ENCODE measurements at regions not wholly inside any gene's neighbourhood (a gene's known extent, or its start where the extent isn't known, plus 50 kb on each side); places are given as distances from the start of the nearest gene placed in this dataset.

GRCh38 chr5:93208141-93208751 is 372.8 kb downstream of the NR2F1-AS1 start:
- DNase-seq (no peak), ATAC-seq (no peak)
- TF ChIP-seq, protein P1, sequence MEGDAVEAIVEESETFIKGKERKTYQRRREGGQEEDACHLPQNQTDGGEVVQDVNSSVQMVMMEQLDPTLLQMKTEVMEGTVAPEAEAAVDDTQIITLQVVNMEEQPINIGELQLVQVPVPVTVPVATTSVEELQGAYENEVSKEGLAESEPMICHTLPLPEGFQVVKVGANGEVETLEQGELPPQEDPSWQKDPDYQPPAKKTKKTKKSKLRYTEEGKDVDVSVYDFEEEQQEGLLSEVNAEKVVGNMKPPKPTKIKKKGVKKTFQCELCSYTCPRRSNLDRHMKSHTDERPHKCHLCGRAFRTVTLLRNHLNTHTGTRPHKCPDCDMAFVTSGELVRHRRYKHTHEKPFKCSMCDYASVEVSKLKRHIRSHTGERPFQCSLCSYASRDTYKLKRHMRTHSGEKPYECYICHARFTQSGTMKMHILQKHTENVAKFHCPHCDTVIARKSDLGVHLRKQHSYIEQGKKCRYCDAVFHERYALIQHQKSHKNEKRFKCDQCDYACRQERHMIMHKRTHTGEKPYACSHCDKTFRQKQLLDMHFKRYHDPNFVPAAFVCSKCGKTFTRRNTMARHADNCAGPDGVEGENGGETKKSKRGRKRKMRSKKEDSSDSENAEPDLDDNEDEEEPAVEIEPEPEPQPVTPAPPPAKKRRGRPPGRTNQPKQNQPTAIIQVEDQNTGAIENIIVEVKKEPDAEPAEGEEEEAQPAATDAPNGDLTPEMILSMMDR (IDR thresholded peaks at IDR 0.05) = no peak
- no peaks in the 10 kb centered on the region for H3K36me3 ChIP-seq (ENCODE audit: low read depth)
- H3K4me3 ChIP-seq = no peak overlapping the region
- peaks cover 2% of the 10 kb centered on the region for H3K9me3 ChIP-seq
- intact Hi-C loops (cut with DNase I, micrococcal nuclease) = no loop called here
- H3K4me1 ChIP-seq (ENCODE audit: low read depth) = no peaks in the 10 kb centered on the region

- ATAC-seq (no peak), DNase-seq (no peak)
- Histone ChIP-seq H3K4me3 (no peak overlapping the region), H3K9me3 (no peaks in the 10 kb centered on the region), H3K4me1 (ENCODE audit: low read depth) (no peaks in the 10 kb centered on the region), H3K36me3 (ENCODE audit: low read depth) (no peaks in the 10 kb centered on the region)
- intact Hi-C loops (cut with DNase I, micrococcal nuclease) = no loop called here
- TF ChIP-seq, protein P1 (IDR thresholded peaks at IDR 0.05) = no peak
Observed at GRCh38 chr5:93206203-93206602, 374.8 kb downstream of the NR2F1-AS1 start.

DNA sequence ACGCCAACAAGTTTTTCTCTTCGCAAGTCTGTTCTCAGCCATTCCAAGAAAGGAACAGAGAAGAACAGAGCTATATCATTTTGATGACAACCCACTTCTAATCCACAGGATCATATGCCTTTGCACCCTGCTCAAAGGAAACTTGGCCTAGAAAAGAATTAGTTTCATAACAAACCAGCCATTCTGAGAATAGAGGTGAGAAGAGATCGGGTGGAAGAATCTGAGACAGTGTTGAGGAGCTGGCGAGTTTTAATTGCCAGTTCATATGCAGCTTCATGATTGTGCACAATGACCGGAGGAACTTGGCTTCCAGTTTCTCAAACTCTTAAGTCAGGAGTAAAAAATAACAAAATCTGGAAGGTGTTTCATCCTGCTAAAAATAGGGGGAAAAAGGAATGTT is 380.0 kb downstream of the NR2F1-AS1 start:
- Histone ChIP-seq H3K4me1 (ENCODE audit: low read depth) (no peaks in the 10 kb centered on the region), H3K9me3 (no peaks in the 10 kb centered on the region), H3K36me3 (ENCODE audit: low read depth) (no peaks in the 10 kb centered on the region), H3K4me3 (no peak overlapping the region)
- TF ChIP-seq, protein P1 (IDR thresholded peaks at IDR 0.05) = no peak
- intact Hi-C loops (cut with DNase I, micrococcal nuclease) = no loop called here
- ATAC-seq (no peak), DNase-seq (no peak)

GRCh38 chr5:93196986-93197385 is 384.0 kb downstream of the NR2F1-AS1 start:
- intact Hi-C loops (cut with DNase I, micrococcal nuclease) = no loop called here
- Histone ChIP-seq H3K4me1 (ENCODE audit: low read depth) (no peaks in the 10 kb centered on the region), H3K36me3 (ENCODE audit: low read depth) (no peaks in the 10 kb centered on the region), H3K9me3 (no peaks in the 10 kb centered on the region), H3K4me3 (no peak overlapping the region)
- DNase-seq = no peak
- ATAC-seq = no peak
- TF ChIP-seq, protein P1 (IDR thresholded peaks at IDR 0.05) = no peak

- intact Hi-C loops (cut with DNase I, micrococcal nuclease) = no loop called here
Observed at GRCh38 chr5:93193431-93194347, 387.3 kb downstream of the NR2F1-AS1 start.

More at GRCh38 chr5:93193431-93194347, 387.3 kb downstream of the NR2F1-AS1 start:
- no peak for ATAC-seq
- Histone ChIP-seq H3K36me3 (ENCODE audit: low read depth) (no peaks in the 10 kb centered on the region), H3K4me1 (ENCODE audit: low read depth) (no peaks in the 10 kb centered on the region), H3K4me3 (no peak overlapping the region), H3K9me3 (no peaks in the 10 kb centered on the region)
- TF ChIP-seq, protein P1 (IDR thresholded peaks at IDR 0.05) = no peak
- no peak for DNase-seq

Measured in mucosa of descending colon (tissue), 3 donors.